ENCODE measurements at regions not wholly inside any gene's neighbourhood (a gene's known extent, or its start where the extent isn't known, plus 50 kb on each side); places are given as distances from the start of the nearest gene placed in this dataset.

DNA sequence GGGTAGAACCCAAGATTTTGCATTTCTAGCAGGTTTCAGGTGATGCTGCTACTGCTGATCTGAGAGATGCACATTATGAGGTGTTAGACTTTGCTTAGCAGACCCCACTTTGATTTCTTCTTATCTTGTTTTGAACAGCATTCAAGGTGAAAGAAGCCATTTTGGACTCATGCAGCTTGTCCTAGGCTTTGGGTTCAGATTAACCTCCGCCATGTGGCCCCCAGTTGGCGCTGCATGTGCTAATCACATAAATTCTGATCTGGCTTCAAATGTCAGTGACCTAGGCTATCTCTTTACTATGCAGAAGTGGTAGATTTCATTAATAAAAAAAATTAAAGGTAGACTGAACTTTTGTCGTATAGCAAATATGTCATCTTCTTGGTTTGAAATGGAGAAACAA is 89.8 kb upstream of the DYRK2 start:
- TF ChIP-seq SMC3 (conservative IDR thresholded peaks at IDR 0.05; ENCODE audit: poor library complexity): no peak
- no peak for TF ChIP-seq EZH2 (IDR thresholded peaks at IDR 0.05; ENCODE audit: borderline replicate concordance, insufficient read depth, low read length, poor library complexity, severe bottlenecking)
- TF ChIP-seq, protein P1, sequence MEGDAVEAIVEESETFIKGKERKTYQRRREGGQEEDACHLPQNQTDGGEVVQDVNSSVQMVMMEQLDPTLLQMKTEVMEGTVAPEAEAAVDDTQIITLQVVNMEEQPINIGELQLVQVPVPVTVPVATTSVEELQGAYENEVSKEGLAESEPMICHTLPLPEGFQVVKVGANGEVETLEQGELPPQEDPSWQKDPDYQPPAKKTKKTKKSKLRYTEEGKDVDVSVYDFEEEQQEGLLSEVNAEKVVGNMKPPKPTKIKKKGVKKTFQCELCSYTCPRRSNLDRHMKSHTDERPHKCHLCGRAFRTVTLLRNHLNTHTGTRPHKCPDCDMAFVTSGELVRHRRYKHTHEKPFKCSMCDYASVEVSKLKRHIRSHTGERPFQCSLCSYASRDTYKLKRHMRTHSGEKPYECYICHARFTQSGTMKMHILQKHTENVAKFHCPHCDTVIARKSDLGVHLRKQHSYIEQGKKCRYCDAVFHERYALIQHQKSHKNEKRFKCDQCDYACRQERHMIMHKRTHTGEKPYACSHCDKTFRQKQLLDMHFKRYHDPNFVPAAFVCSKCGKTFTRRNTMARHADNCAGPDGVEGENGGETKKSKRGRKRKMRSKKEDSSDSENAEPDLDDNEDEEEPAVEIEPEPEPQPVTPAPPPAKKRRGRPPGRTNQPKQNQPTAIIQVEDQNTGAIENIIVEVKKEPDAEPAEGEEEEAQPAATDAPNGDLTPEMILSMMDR (IDR thresholded peaks at IDR 0.05; ENCODE audit: poor library complexity, severe bottlenecking): no peak
- no peak for TF ChIP-seq RAD21 (conservative IDR thresholded peaks at IDR 0.05)
- no peak for TF ChIP-seq EP300 (conservative IDR thresholded peaks at IDR 0.05; ENCODE audit: poor library complexity, severe bottlenecking)
- TF ChIP-seq POLR2AphosphoS5 (IDR thresholded peaks at IDR 0.05): no peak
- TF ChIP-seq, protein P2, sequence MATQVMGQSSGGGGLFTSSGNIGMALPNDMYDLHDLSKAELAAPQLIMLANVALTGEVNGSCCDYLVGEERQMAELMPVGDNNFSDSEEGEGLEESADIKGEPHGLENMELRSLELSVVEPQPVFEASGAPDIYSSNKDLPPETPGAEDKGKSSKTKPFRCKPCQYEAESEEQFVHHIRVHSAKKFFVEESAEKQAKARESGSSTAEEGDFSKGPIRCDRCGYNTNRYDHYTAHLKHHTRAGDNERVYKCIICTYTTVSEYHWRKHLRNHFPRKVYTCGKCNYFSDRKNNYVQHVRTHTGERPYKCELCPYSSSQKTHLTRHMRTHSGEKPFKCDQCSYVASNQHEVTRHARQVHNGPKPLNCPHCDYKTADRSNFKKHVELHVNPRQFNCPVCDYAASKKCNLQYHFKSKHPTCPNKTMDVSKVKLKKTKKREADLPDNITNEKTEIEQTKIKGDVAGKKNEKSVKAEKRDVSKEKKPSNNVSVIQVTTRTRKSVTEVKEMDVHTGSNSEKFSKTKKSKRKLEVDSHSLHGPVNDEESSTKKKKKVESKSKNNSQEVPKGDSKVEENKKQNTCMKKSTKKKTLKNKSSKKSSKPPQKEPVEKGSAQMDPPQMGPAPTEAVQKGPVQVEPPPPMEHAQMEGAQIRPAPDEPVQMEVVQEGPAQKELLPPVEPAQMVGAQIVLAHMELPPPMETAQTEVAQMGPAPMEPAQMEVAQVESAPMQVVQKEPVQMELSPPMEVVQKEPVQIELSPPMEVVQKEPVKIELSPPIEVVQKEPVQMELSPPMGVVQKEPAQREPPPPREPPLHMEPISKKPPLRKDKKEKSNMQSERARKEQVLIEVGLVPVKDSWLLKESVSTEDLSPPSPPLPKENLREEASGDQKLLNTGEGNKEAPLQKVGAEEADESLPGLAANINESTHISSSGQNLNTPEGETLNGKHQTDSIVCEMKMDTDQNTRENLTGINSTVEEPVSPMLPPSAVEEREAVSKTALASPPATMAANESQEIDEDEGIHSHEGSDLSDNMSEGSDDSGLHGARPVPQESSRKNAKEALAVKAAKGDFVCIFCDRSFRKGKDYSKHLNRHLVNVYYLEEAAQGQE (IDR thresholded peaks at IDR 0.05; ENCODE audit: borderline replicate concordance): no peak
- TF ChIP-seq TAF1 (IDR thresholded peaks at IDR 0.05; ENCODE audit: low read depth): no peak

Measured in neural cell (in vitro differentiated cells).